ENCODE measurements at regions not wholly inside any gene's neighbourhood (a gene's known extent, or its start where the extent isn't known, plus 50 kb on each side); places are given as distances from the start of the nearest gene placed in this dataset.
"Not testable (repeated sequence)": the region's sequence is repeated elsewhere in the genome, so short reads cannot be mapped to it uniquely, and the experiment has no call there.

- not testable (repeated sequence) for TF ChIP-seq CTCF (IDR thresholded peaks at IDR 0.05; ENCODE audit: poor library complexity, severe bottlenecking); POLR2AphosphoS5 (IDR thresholded peaks at IDR 0.05); RAD21 (conservative IDR thresholded peaks at IDR 0.05); TAF1 (IDR thresholded peaks at IDR 0.05; ENCODE audit: low read depth); EZH2 (IDR thresholded peaks at IDR 0.05; ENCODE audit: borderline replicate concordance, insufficient read depth, low read length, poor library complexity, severe bottlenecking); EP300 (conservative IDR thresholded peaks at IDR 0.05; ENCODE audit: poor library complexity, severe bottlenecking); SMC3 (conservative IDR thresholded peaks at IDR 0.05; ENCODE audit: poor library complexity); REST (IDR thresholded peaks at IDR 0.05; ENCODE audit: borderline replicate concordance); MXI1 (conservative IDR thresholded peaks at IDR 0.05; ENCODE audit: poor library complexity, severe bottlenecking)
These were observed 192.2 kb downstream of the RTL9 start for GRCh38 chrX:110550854-110551253.

All from neural cell (in vitro differentiated cells).